K562 (cell line): ENCODE measurements at regions not wholly inside any gene's neighbourhood (a gene's known extent, or its start where the extent isn't known, plus 50 kb on each side); places are given as distances from the start of the nearest gene placed in this dataset.

ENCODE experiments used
- ELF4 ChIP-seq: fragments of 450-650 bp; formaldehyde crosslinking; IDR thresholded peaks from 2 replicates; pipeline ENCODE4 v1.4.0; 2022; ENCODE audit warnings: missing genetic modification characterization
- ETV6 ChIP-seq, 3 experiments: fragments of 150-350 bp in 1 of 3; sonication (generic) in 1 of 3; formaldehyde crosslinking in 1 of 3; IDR thresholded peaks; 2 replicates each; pipeline versions ENCODE4 v1.6.1 to v1.8.0; 2014 to 2022; ENCODE audit warnings: borderline replicate concordance in 2 of 3, low read depth in 2 of 3, antibody characterized with exemption in 1 of 3, low read length in 1 of 3, mild to moderate bottlenecking in 1 of 3, missing genetic modification reagents in 1 of 3
- GATA2 ChIP-seq: sonication (generic); formaldehyde crosslinking; IDR thresholded peaks from 2 replicates; pipeline ENCODE4 v1.4.0; 2020; ENCODE audit warnings: mild to moderate bottlenecking, missing genetic modification reagents
- MCM7 ChIP-seq, 2 experiments: fragments of 450-650 bp; IDR thresholded peaks; 2 replicates each; pipeline ENCODE4 v1.6.1; 2016 to 2018
- MITF ChIP-seq: IDR thresholded peaks from 2 replicates; pipeline ENCODE4 v1.6.1; 2014; ENCODE audit warnings: antibody characterized with exemption
- NCOA4 ChIP-seq: fragments of 450-650 bp; IDR thresholded peaks from 2 replicates; pipeline ENCODE4 v1.6.1; 2018; ENCODE audit warnings: mild to moderate bottlenecking; ENCODE audit not compliant: partially characterized antibody
- NCOA6 ChIP-seq: fragments of 450-650 bp; IDR thresholded peaks from 2 replicates; pipeline ENCODE4 v1.6.1; 2017; ENCODE audit warnings: mild to moderate bottlenecking
- PKNOX1 ChIP-seq: fragments of 450-650 bp; IDR thresholded peaks from 2 replicates; pipeline ENCODE4 v1.6.1; 2016
- THAP12 ChIP-seq: fragments of 250-450 bp; sonication (Bioruptor Pico); IDR thresholded peaks from 2 replicates; pipeline ENCODE4 v1.9.0; 2021; ENCODE audit warnings: mild to moderate bottlenecking, inconsistent platforms
- THRA ChIP-seq: fragments of 450-650 bp; IDR thresholded peaks from 2 replicates; pipeline ENCODE4 v1.6.1; 2017; ENCODE audit warnings: mild to moderate bottlenecking, moderate library complexity
- XRCC3 ChIP-seq: fragments of 450-650 bp; IDR thresholded peaks from 2 replicates; pipeline ENCODE4 v1.6.1; 2017; ENCODE audit warnings: mild to moderate bottlenecking, moderate library complexity
- ZFPM2 ChIP-seq: fragments of 250-450 bp; sonication (Bioruptor Pico); IDR thresholded peaks from 2 replicates; pipeline ENCODE4 v1.5.1; 2022; ENCODE audit warnings: mild to moderate bottlenecking
- ZHX1 ChIP-seq: fragments of 150-350 bp; conservative IDR thresholded peaks from 2 replicates; pipeline ENCODE4 v1.6.1; 2014; ENCODE audit warnings: low read length
- ZNF277 ChIP-seq: fragments of 250-450 bp; sonication (Bioruptor Pico); IDR thresholded peaks from 2 replicates; pipeline ENCODE4 v1.8.0; 2022; ENCODE audit warnings: inconsistent platforms, mild to moderate bottlenecking, moderate library complexity, borderline replicate concordance
- ZNF57 ChIP-seq: fragments of 450-650 bp; formaldehyde crosslinking; IDR thresholded peaks from 2 replicates; pipeline ENCODE4 v1.4.0; 2020; ENCODE audit warnings: mild to moderate bottlenecking, moderate library complexity

GRCh38 chr6:26296857-26297648, 67.9 kb upstream of the BTN3A2 start (continued):
- no peak for TF ChIP-seq THAP12
- no peak for TF ChIP-seq ZNF277
- peak; percentile 95 for TF ChIP-seq GATA2 (CRISPR knock-in tag)
- TF ChIP-seq ZHX1, result no peak
- peak; percentile 86; the same call in 1 of the 2 replicates for TF ChIP-seq ELF4 (CRISPR knock-in tag)
- TF ChIP-seq ETV6 (IDR thresholded peaks at IDR 0.05; ENCODE audit: borderline replicate concordance in 1 of 2, low read depth in 2 of 2, low read length in 1 of 2), result 0 out of 4 replicates have a peak, but pooled peaks of 1 of the 2 experiments have one; percentile 41
- TF ChIP-seq ETV6 (CRISPR knock-in tag; IDR thresholded peaks at IDR 0.05; ENCODE audit: borderline replicate concordance), result no peak
- TF ChIP-seq XRCC3, result no peak
- peak; percentile 35 for TF ChIP-seq NCOA4
- TF ChIP-seq THRA, result no peak
- 0 out of 2 replicates have a peak, but pooled peaks have one; percentile 47 for TF ChIP-seq MITF
- no peak for TF ChIP-seq MCM7 (IDR thresholded peaks at IDR 0.05)
- no peak for TF ChIP-seq NCOA6
- no peak for TF ChIP-seq ZNF57 (CRISPR knock-in tag)
- TF ChIP-seq PKNOX1, result peak; percentile 79
- TF ChIP-seq ZFPM2, result no peak
